GM12873 (cell line): ENCODE measurements at regions not wholly inside any gene's neighbourhood (a gene's known extent, or its start where the extent isn't known, plus 50 kb on each side); places are given as distances from the start of the nearest gene placed in this dataset.

Source experiments
- CTCF ChIP-seq: IDR thresholded peaks from 2 replicates; pipeline ENCODE4 v1.5.1; 2012; ENCODE audit warnings: low read depth, mild to moderate bottlenecking, moderate library complexity, low read length, control low read depth; ENCODE audit not compliant: insufficient read depth; ENCODE audit errors: missing control alignments

- TF ChIP-seq CTCF, result no peak
Measured at GRCh38 chr12:89936631-89937030, 228.0 kb upstream of the ATP2B1 start.

GRCh38 chr12:89935850-89936249 is 227.2 kb upstream of the ATP2B1 start:
- TF ChIP-seq CTCF, result no peak

- no peak for TF ChIP-seq CTCF
Measured at GRCh38 chr12:89933911-89934310, 225.3 kb upstream of the ATP2B1 start.

GRCh38 chr12:89932954-89933353 is 224.3 kb upstream of the ATP2B1 start:
- no peak for TF ChIP-seq CTCF

GRCh38 chr12:89928467-89928866 is 219.8 kb upstream of the ATP2B1 start:
- TF ChIP-seq CTCF, result no peak

- TF ChIP-seq CTCF, result no peak
Measured at GRCh38 chr12:89927226-89927698, 218.6 kb upstream of the ATP2B1 start.

GRCh38 chr12:89924191-89924590 is 215.6 kb upstream of the ATP2B1 start:
- no peak for TF ChIP-seq CTCF
